H1 (cell line): ENCODE measurements at regions not wholly inside any gene's neighbourhood (a gene's known extent, or its start where the extent isn't known, plus 50 kb on each side); places are given as distances from the start of the nearest gene placed in this dataset.

ENCODE experiments used
- ATF2 ChIP-seq: IDR thresholded peaks from 2 replicates; pipeline ENCODE4 v1.6.1; 2012; ENCODE audit warnings: low read length, inconsistent platforms
- PHF8 ChIP-seq: fragments of 200-600 bp; sonication (generic); conservative IDR thresholded peaks from 2 replicates; pipeline ENCODE4 v1.7.1; 2012; ENCODE audit warnings: low read depth, mild to moderate bottlenecking, inconsistent platforms, low read length, moderate library complexity
- SUZ12 ChIP-seq: fragments of 200-600 bp; sonication (generic); IDR thresholded peaks from 2 replicates; pipeline ENCODE4 v1.6.1; 2012; ENCODE audit warnings: mild to moderate bottlenecking, inconsistent platforms, low read length, moderate library complexity, mixed read lengths
- TCF12 ChIP-seq: IDR thresholded peaks from 2 replicates; pipeline ENCODE4 v1.6.1; 2011; ENCODE audit warnings: low read depth, mild to moderate bottlenecking, low read length

- TF ChIP-seq PHF8 (no peak), ATF2 (no peak), SUZ12 (no peak), TCF12 (no peak)
Measured at GRCh38 chr1:234852659-234853058, 242.7 kb upstream of the IRF2BP2 start (continued).
